Sigmoid colon (tissue), 4 donors: ENCODE measurements at regions not wholly inside any gene's neighbourhood (a gene's known extent, or its start where the extent isn't known, plus 50 kb on each side); places are given as distances from the start of the nearest gene placed in this dataset.

Experiments used
- CTCF ChIP-seq, 4 experiments: fragments of 450-650 bp in 3 of 4; fragments of 200-600 bp in 1 of 4; IDR thresholded peaks; one replicate each; pipeline ENCODE4 v1.5.1; 2016 to 2019; ENCODE audit warnings: antibody characterized with exemption in 4 of 4, mild to moderate bottlenecking in 3 of 4, moderate library complexity in 2 of 4
- EP300 ChIP-seq, 4 donors: sonication (generic); formaldehyde crosslinking; IDR thresholded peaks; one replicate each; pipeline ENCODE4 v1.6.1; 2017; ENCODE audit warnings: antibody characterized with exemption in 4 of 4
- POLR2A ChIP-seq, 2 donors: fragments of 450-650 bp; IDR thresholded peaks; one replicate each; pipeline ENCODE4 v1.6.1; 2016; ENCODE audit warnings: antibody characterized with exemption in 2 of 2, mild to moderate bottlenecking in 2 of 2, moderate library complexity in 2 of 2

GRCh38 chr10:61099756-61100155 lies 155.8 kb upstream of the RHOBTB1 start:
- TF ChIP-seq CTCF (IDR thresholded peaks at IDR 0.05) = no peak
- TF ChIP-seq EP300 (IDR thresholded peaks at IDR 0.05) = no peak
- TF ChIP-seq POLR2A (IDR thresholded peaks at IDR 0.05) = no peak
